CD14-positive monocyte (primary cell): ENCODE measurements at regions not wholly inside any gene's neighbourhood (a gene's known extent, or its start where the extent isn't known, plus 50 kb on each side); places are given as distances from the start of the nearest gene placed in this dataset.

Source experiments
- DNase-seq, 3 donors: peaks; one replicate each; pipeline ENCODE4 v3.0.0-alpha.2; 2011 to 2022
- H2AFZ ChIP-seq: 2 replicates; pipeline ENCODE4 v1.6.0; 2012; ENCODE audit warnings: mild to moderate bottlenecking, low read depth, low read length, inconsistent platforms; ENCODE audit not compliant: insufficient read depth, poor library complexity, severe bottlenecking
- H3K27ac ChIP-seq, 2 donors: 1 replicate in 1 of 2; 2 replicates in 1 of 2; pipeline ENCODE4 v1.5.1; 2012 to 2013; ENCODE audit warnings: low read length in 2 of 2, control low read depth in 1 of 2, inconsistent platforms in 1 of 2, low read depth in 1 of 2, mild to moderate bottlenecking in 1 of 2
- H3K27me3 ChIP-seq, 2 donors: one replicate each; pipeline versions ENCODE4 v1.6.0 to v1.6.1; 2011 to 2013; ENCODE audit warnings: low read length in 2 of 2; ENCODE audit not compliant: control insufficient read depth in 2 of 2, insufficient read depth in 2 of 2
- H3K36me3 ChIP-seq, 2 donors: replicated peaks in 1 of 2; 1 replicate in 1 of 2; 2 replicates in 1 of 2; pipeline versions ENCODE4 v1.5.1 to v1.6.1; 2012 to 2013; ENCODE audit warnings: low read length in 2 of 2, control low read depth in 1 of 2, inconsistent platforms in 1 of 2, mild to moderate bottlenecking in 1 of 2; ENCODE audit not compliant: insufficient read depth in 2 of 2, control insufficient read depth in 1 of 2
- H3K4me1 ChIP-seq, 2 donors: 1 replicate in 1 of 2; 2 replicates in 1 of 2; pipeline versions ENCODE4 v1.5.1 to v1.6.1; 2012 to 2013; ENCODE audit warnings: low read length in 2 of 2, control low read depth in 1 of 2, inconsistent platforms in 1 of 2, mild to moderate bottlenecking in 1 of 2, moderate library complexity in 1 of 2; ENCODE audit not compliant: insufficient read depth in 2 of 2, control insufficient read depth in 1 of 2
- H3K4me2 ChIP-seq: replicated peaks from 2 replicates; pipeline ENCODE3; 2012; ENCODE audit warnings: low read length, moderate library complexity, mild to moderate bottlenecking; ENCODE audit not compliant: poor library complexity, severe bottlenecking; ENCODE audit errors: extremely low read depth
- H3K4me3 ChIP-seq, 3 experiments: fragments of 200-600 bp in 1 of 3; sonication (generic) in 1 of 3; replicated peaks in 1 of 3; 1 replicate in 2 of 3; 2 replicates in 1 of 3; pipeline ENCODE4 v1.5.1; 2011 to 2013; ENCODE audit warnings: low read length in 3 of 3, mild to moderate bottlenecking in 3 of 3, control low read depth in 2 of 3, low read depth in 2 of 3, inconsistent platforms in 1 of 3, moderate library complexity in 1 of 3
- H3K79me2 ChIP-seq: 2 replicates; pipeline ENCODE4 v1.6.0; 2012; ENCODE audit warnings: mild to moderate bottlenecking, control low read depth, inconsistent platforms, low read length, moderate library complexity; ENCODE audit not compliant: insufficient read depth
- H3K9ac ChIP-seq: 2 replicates; pipeline ENCODE4 v1.6.0; 2017; ENCODE audit warnings: low read length, mild to moderate bottlenecking; ENCODE audit not compliant: insufficient read depth, poor library complexity, severe bottlenecking
- H3K9me3 ChIP-seq, 2 donors: replicated peaks in 1 of 2; 1 replicate in 1 of 2; 2 replicates in 1 of 2; pipeline versions ENCODE4 v1.5.1 to v1.6.1; 2012 to 2013; ENCODE audit warnings: low read length in 2 of 2, control low read depth in 1 of 2; ENCODE audit not compliant: control insufficient read depth in 1 of 2, insufficient read depth in 1 of 2
- H4K20me1 ChIP-seq: 2 replicates; pipeline ENCODE4 v1.6.0; 2012; ENCODE audit warnings: mild to moderate bottlenecking, low read length, control low read depth, moderate library complexity; ENCODE audit not compliant: insufficient read depth
- H3K27ac Mint-ChIP-seq, 7 donors: one replicate each; pipeline ENCODE4 v1.8.0; 2020; ENCODE audit warnings: mild to moderate bottlenecking in 7 of 7, mixed read lengths in 7 of 7, moderate library complexity in 6 of 7, inconsistent platforms in 2 of 7
- H3K27me3 Mint-ChIP-seq, 3 donors: one replicate each; pipeline ENCODE4 v1.8.0; 2021 to 2022; ENCODE audit warnings: low read depth in 3 of 3, mild to moderate bottlenecking in 3 of 3, mixed read lengths in 3 of 3, moderate library complexity in 3 of 3, inconsistent platforms in 1 of 3
- H3K36me3 Mint-ChIP-seq, 2 donors: one replicate each; pipeline ENCODE4 v1.8.0; 2020; ENCODE audit warnings: mixed read lengths in 2 of 2, inconsistent platforms in 1 of 2, mild to moderate bottlenecking in 1 of 2
- H3K4me1 Mint-ChIP-seq: one replicate; pipeline ENCODE4 v1.8.0; 2020; ENCODE audit warnings: mild to moderate bottlenecking, mixed read lengths
- H3K4me3 Mint-ChIP-seq, 2 donors: one replicate each; pipeline ENCODE4 v1.8.0; 2020; ENCODE audit warnings: mild to moderate bottlenecking in 2 of 2, mixed read lengths in 2 of 2, moderate library complexity in 1 of 2
- H3K9me3 Mint-ChIP-seq, 7 donors: one replicate each; pipeline ENCODE4 v1.8.0; 2020 to 2022; ENCODE audit warnings: mixed read lengths in 7 of 7, mild to moderate bottlenecking in 6 of 7, moderate library complexity in 6 of 7, inconsistent platforms in 2 of 7
- CTCF ChIP-seq: fragments of 200-600 bp; IDR thresholded peaks from one replicate; pipeline ENCODE4 v1.8.0; 2022; ENCODE audit warnings: antibody characterized with exemption, mild to moderate bottlenecking
- WGBS: methylation state at CpG from one replicate; pipeline ENCODE4 v1.1.5; 2013; ENCODE audit warnings: missing lambda C conversion rate; ENCODE audit not compliant: insufficient coverage; 5-methylcytosine and 5-hydroxymethylcytosine counted together
- intact Hi-C, 2 donors: fragments of 100-400 bp; cut with micrococcal nuclease; formaldehyde crosslinking; loops; one replicate each; pipeline versions ENCODE4 v1.15.0 to v1.15.1; 2023

- H3K36me3 ChIP-seq = no peaks in the 10 kb centered on the region
- no peaks in the 10 kb centered on the region for H3K79me2 ChIP-seq
- Mint-ChIP-seq H3K4me3 (no peak overlapping the region), H3K9me3 (peaks cover 0 to 19% (median 5%) of the 10 kb centered on the region in 7 donors), H3K27me3 (no peaks in the 10 kb centered on the region), H3K4me1 (no peaks in the 10 kb centered on the region), H3K27ac (no peak overlapping the region), H3K36me3 (no peaks in the 10 kb centered on the region)
- no peak overlapping the region for H2AFZ ChIP-seq
- H3K9me3 ChIP-seq = peaks cover 20% of the 10 kb centered on the region in 2 donors
- H3K4me1 ChIP-seq = no peaks in the 10 kb centered on the region
- no peak overlapping the region for H3K4me2 ChIP-seq
- DNase-seq = no peak
- no peaks in the 10 kb centered on the region for H4K20me1 ChIP-seq
- H3K4me3 ChIP-seq = no peak overlapping the region
- no peak overlapping the region for H3K9ac ChIP-seq
- no CpG with 5 or more reads among the region's 1 CpG for WGBS
- TF ChIP-seq CTCF = no peak
- intact Hi-C loops = no loop called here
- no peaks in the 10 kb centered on the region for H3K27me3 ChIP-seq
- H3K27ac ChIP-seq = no peak overlapping the region
Measured at GRCh38 chr6:65988006-65988405, 281.0 kb upstream of the EYS start.

- no peaks in the 10 kb centered on the region for H4K20me1 ChIP-seq
- no peak for TF ChIP-seq CTCF
- H3K27me3 ChIP-seq = no peaks in the 10 kb centered on the region
- no peak overlapping the region for H3K4me2 ChIP-seq
- no peaks in the 10 kb centered on the region for H3K36me3 Mint-ChIP-seq
- peaks cover 0 to 1% (median 0%) of the 10 kb centered on the region in 3 donors for H3K27me3 Mint-ChIP-seq
- DNase-seq = no peak
- no peak overlapping the region for H2AFZ ChIP-seq
- no peak overlapping the region for H3K4me3 ChIP-seq
- peaks cover under 1 to 12% of the 10 kb centered on the region in 2 donors for H3K9me3 ChIP-seq
- no peaks in the 10 kb centered on the region for H3K4me1 Mint-ChIP-seq
- no peaks in the 10 kb centered on the region for H3K36me3 ChIP-seq
- H3K9me3 Mint-ChIP-seq = peaks cover under 1 to 10% (median 4%) of the 10 kb centered on the region in 7 donors
- no peak overlapping the region for H3K4me3 Mint-ChIP-seq
- WGBS = 80% methylated on average over 1 of the region's 2 CpGs
- H3K79me2 ChIP-seq = no peaks in the 10 kb centered on the region
- no peak overlapping the region for H3K27ac ChIP-seq
- no peak overlapping the region for H3K27ac Mint-ChIP-seq
- no peak overlapping the region for H3K9ac ChIP-seq
- intact Hi-C loops = no loop called here
- H3K4me1 ChIP-seq = no peaks in the 10 kb centered on the region
Measured at GRCh38 chr6:65984089-65984488, 277.1 kb upstream of the EYS start.
